NCI-H2081 (cell line): ENCODE measurements at regions not wholly inside any gene's neighbourhood (a gene's known extent, or its start where the extent isn't known, plus 50 kb on each side); places are given as distances from the start of the nearest gene placed in this dataset.
A peak's percentile ranks its signal among the peaks of the same experiment; 100 is the strongest.

Source experiments
- DNase-seq, 2 experiments: peaks; one replicate each; lab custom pipeline; 2025; lab: John Stamatoyannopoulos, UW

DNA sequence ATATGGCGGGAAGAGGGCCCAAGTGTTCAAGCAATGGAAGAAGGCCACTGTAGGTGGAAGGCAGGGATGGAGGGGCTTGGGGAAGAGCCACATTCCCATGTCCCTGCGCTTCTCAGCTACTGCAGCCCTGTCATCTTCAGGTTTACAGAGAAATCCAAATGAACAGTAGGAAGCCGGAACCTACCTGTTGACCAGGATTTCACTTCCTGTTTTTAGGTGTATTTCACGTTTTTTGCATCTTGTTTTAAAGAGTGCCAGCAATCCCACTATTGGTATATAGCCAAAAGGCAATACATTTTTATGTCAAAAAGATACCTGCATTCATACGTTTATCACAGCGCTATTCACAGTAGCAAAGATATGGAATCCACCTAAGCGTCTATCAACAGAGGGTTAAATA lies 159.2 kb downstream of the SLC35B3 start:
- DNase-seq: no peak

DNA sequence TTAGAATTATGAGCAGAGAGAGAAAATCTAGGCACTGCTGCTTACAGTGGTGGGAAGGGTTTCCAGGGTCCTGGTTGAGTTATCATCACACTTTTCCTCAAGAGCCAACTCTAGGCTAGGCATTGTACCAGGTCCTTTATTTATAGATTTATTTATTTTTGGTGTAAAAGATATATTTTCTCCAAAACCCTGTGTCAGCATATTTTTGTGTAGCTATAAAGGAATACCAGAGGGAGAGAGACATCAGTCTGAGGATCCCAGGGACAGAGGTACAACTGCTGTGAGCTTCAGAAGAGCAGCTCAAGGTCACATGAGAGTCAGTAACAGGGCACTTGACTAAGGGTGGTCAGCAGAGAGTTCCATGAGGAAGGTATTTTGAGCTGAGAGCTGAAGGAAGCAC lies 159.7 kb downstream of the SLC35B3 start:
- DNase-seq: no peak

DNA sequence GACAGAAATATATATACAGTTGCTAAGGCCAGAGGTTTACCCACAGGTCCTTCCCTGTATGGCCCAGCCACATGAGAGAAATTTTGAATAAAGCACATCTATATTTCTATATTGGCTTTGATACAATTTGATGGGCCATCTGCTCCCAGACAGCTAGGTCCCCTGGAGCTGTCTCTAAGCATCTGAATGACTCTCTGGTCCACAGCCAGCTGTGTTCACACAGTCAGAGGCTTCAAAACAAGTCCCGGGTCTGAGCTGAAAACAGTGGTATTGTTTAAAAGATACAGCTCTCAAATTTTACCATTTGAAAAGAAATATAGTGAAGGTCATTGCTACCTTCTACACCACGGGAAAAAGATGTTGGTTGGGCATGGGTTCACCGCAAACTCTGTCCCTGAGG lies 161.1 kb downstream of the SLC35B3 start:
- DNase-seq: peak in 1 of 2 experiments; percentile 20

DNA sequence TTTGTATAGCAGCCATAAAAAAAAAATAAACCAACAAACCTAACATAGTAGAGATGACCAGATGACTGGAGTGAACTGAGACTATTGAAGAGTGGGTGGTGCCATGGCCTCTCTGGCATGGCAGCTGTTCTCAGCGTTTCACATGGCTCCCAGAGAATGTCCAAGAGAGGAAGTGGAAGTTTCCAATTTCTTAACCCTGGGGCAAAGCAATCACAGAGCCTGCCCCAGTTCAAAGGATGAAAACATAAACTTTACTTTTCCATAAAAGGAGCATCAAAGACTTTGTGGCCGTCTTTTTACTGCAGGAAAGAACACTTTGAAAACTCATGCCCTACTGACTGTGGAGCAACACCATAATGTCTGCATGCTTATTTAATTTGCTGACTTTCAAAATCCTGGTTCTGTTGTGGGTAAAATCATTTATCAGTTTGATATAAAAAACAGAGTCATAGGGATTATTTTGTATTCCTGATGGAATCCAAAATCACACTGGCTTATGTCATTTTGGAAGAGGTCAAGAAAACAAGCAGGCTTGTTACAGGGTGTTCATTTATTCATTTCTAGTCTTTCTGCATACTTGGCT lies 165.4 kb downstream of the SLC35B3 start:
- DNase-seq: no peak

DNA sequence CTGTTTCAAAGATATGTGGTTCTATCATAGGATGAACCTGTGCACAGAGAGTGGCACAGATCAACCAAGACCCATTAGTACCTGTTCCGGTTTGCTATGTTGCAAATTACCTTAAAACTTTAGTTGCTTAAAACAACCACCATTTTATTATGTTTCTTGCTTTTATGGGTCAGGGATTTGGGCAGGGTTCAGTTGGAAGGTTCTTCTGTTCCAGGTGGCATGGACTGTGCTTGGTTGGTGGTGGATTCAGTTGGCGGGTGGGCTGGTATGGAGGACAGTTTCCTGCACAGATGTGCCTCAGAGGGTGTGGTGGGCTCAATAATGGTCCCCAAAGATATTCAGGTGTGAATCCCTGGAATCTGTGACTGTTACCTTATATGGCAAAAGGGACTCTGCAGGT lies 166.3 kb downstream of the SLC35B3 start:
- DNase-seq: no peak

DNA sequence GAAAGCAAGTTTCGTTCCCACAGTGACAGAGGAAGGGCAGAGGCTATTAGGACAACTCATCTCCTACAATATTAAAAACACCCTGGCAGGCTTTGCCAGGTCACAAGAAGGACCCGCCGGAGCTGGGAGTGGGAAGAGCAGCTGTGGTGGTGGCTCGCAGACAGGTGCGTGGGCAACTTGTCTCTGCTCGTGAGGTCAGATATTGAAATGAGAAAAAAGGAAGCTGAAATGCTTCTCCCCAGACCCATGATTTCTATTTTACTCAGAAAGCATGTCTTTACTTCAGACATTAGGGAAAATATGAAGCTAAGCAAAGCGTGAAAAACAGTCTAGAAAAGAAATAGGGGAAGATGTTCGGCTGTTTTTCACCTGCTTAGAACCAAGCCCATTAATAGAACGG lies 166.3 kb upstream of the EEF1E1 start:
- no peak for DNase-seq

DNA sequence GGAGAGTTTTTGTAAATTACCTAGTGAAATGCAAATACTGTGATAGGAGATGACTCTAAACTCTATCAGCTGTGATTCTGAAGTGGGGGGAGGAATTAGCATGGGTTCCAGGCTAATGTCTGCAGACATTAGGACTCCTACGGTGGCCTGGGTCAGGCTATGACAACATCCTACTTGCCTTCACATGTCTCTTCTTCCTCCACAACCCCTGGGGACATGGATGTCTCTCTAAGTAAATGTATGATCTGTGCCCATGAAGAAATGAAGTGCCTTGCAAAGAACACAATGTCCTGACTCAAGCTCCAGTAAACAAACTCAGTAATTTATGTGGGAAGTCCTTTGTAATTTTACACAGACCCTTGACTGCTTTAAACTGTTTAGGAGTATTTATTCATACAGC lies 165.8 kb upstream of the EEF1E1 start:
- DNase-seq: no peak

DNA sequence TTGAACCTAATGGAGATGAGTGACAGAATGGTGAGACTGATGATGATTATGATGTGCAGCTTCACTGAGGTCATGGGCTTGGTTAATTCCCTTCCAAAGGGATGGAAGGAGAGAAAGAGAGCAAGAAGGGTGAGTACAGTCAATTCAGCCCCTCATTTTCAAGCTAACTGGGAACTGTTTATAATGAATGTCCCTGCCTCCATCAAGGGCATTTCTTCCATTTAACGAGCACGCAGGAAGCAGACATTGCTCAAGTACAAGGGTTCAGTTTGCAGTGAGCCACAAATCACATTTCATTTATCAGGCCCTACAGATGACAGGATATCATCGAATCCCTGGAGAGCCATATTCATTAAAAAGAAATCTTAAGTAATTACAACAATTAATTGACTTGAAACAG lies 158.3 kb upstream of the EEF1E1 start:
- no peak for DNase-seq

DNA sequence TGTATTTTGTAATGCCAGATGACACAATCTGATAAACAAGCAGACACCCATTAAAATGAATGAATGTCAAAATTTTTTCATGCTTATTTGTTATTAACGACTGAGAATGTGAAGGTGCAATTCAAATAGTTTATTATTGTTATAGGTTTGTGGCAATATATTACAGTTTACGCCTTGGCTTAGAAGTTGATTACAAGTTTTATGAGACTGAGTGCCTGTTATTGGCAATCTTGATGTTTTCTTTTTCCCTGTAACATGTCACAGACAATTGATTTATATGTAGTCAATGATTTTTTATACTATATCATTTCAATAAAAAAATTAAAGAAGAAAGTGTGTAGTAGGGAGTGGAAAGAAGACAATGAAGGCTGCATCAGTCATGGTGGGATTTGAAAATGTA lies 144.1 kb upstream of the EEF1E1 start:
- DNase-seq: no peak

DNA sequence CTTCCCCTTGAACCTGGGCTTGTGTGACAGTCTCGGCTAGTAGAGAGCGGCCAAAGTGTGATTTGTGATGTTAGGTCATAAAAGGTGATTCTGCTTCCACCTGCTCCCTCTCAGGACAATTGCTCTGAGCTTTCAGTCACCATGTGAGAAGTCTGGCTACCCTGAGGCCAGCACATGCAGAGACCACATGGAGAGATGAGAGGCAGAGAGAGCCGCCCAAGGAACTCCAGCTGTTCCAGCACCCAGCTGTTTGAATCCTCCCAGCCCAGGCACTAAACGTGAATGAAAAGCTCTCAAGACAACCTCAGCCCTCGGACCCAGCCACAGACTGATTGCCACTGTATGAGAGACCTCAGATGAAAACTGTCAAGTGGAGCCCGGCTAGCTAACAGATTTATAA lies 143.4 kb upstream of the EEF1E1 start:
- DNase-seq: no peak

DNA sequence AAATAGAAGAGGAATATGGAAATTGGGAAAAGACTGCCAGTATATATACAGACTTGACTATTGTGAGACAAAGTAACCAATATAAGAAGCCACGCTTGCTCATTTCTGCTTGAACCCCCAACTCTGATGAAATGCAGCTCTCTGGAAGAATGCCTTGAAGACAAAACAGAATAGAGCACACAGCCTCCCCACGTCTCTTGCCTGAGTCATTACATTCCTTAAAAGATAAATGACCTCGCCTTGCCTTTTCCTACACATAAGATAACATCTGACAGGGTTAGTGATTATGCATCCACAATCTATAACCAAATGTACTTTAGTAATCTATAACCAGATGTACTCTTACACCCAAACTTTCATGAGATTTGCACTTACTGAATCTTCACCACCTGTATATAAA lies 141.1 kb upstream of the EEF1E1 start:
- DNase-seq: no peak

DNA sequence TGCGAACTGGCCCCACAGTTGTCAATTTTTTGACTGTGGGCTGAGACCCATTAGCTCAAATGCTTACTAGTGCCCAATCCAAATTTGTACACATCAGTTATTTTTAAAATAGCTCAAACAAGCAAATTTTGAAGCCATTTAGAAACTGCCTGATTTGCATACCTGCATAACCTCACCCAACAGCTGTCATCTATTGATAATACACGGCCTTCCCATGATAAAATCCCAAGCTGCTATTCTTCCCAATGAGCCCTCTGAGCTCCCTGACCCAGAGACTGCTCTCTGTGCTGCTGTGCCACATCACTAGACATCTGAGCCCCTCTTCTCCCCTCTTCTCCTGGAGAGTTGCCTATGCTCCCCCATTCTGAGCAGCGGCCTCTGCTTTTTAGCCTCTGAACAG lies 140.5 kb upstream of the EEF1E1 start:
- no peak for DNase-seq

DNA sequence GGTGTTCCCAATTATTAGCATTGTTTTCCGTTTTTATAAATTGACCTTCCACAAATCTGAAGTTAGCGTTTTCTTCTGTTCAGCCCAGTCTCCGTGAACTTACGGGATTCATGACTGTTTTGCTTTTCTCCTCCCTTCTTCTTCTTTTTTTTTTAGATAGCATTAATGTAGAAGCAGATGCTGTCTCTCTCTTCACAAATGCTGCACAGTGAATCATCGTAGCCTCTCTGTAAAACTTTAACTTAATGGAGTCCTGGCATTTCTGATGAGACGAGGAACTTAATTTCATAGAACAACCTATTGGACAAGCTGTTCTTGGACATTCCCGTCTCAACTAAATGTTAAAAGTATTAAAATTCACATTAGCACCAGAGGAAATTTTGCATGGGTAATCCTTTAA lies 138.0 kb upstream of the EEF1E1 start:
- no peak for DNase-seq

DNA sequence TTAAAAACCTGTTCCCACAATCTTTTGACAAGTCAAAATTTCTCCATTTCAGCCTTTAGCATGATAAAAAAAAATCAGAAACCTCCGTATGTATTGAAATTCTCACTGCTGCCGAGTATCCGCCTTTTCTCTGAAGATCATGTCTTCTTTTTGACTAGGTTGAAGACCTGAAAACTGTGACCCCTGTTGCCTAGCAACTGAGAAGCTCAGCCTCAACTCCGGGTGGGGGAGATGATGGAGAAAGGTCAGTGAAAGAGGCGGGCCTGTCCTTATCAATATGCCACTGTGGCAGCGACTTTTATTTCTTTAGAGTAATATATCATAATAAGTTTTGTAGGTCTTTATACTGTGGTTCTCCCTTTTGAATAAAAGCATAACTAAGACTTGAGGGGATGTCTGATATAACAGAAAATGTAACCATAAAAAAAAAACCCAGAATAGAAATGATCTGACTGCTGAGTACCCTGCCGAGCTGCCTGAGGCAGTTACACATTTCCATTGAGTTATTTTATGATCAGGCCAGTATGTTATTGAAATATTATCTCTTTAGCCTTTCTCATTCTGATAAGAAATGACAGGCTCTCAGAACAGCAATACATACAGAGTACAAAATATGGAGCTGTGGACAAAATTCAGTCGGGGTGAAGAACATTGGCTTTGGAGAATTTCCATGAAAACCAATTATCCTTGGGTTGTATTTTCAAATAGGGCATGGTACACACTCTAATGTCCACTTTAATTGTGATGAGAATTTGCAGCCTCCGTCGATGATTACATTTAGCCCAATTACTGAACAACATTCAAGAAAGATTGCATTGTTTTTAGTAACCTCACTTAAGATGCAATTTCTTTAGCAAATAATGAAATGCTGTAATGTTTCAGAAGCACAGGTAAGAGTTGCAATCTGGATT lies 136.7 kb upstream of the EEF1E1 start:
- DNase-seq: no peak

DNA sequence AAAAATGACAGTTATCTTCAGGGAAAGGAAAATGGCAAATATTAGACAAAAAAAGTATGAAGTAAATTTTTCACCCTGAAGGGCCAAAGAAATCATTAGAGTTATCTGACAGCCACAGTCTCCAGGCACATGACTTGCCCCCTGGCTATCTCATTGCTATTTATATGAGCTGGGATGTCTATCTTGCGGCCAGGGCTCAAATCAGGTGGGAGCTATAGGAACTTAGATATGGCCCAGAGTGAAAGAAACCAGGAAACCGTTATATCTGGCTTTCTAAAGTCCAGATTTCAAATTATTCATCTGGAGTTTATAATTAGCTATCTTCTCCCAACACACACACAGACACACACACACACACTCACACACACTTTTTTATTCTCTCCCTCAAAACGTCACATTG lies 135.3 kb upstream of the EEF1E1 start:
- DNase-seq: no peak

DNA sequence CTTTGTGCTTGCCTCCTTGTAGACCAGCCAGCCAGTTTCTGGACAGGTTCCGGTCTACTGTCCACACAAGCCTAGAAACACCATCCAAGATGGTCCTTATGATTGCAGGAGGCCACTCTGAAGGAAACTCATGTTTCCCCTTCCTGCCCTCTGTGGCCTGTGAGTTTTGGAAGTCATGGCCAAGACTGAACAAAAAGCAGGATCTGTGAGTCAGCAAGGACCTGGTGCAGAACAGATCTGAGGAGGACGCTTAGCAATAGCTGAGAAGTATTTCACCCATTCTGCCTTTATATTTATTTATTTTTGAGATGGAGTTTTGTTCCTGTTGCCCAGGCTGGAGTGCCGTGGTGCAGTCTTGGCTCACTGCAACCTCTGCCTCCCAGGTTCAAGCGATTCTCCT lies 134.6 kb upstream of the EEF1E1 start:
- DNase-seq: no peak

DNA sequence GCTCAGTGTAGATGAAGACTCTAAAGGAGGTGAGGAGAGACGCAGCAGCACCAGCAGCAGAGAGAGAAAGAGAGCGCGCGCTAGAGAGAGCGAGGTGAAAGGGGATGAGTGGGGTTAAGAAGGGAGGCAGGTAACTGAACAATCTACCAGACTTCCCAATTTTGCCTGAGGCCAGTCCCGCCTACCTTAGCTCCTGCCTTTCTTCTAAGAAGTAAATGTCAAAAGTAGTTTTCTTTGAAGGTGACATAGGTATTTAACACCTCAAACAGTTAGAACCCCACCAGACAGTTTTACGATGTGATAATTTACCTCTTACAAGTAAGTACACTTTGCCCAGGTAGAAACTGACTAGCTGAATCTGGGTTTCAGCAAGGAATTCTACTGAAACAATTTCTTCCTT lies 132.0 kb upstream of the EEF1E1 start:
- no peak for DNase-seq

DNA sequence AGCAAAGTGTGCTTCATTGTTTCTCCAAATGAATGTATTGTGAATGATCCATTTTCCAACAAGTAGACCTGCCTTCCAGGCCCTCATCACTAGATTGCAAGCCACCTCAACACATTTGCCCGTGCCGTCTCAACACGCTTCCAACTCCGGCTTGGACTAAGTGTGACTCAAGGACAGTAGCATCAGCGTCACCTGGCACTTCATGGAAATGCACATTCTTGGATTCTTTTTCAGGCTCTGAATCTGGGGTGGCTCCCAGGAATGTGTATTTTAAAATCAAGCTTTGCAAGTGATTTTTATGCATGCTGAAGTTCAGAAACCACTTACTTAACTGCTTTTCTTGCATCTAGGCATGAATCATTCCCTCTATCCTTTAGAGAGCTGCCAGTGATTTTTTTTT lies 129.6 kb upstream of the EEF1E1 start:
- DNase-seq: no peak

DNA sequence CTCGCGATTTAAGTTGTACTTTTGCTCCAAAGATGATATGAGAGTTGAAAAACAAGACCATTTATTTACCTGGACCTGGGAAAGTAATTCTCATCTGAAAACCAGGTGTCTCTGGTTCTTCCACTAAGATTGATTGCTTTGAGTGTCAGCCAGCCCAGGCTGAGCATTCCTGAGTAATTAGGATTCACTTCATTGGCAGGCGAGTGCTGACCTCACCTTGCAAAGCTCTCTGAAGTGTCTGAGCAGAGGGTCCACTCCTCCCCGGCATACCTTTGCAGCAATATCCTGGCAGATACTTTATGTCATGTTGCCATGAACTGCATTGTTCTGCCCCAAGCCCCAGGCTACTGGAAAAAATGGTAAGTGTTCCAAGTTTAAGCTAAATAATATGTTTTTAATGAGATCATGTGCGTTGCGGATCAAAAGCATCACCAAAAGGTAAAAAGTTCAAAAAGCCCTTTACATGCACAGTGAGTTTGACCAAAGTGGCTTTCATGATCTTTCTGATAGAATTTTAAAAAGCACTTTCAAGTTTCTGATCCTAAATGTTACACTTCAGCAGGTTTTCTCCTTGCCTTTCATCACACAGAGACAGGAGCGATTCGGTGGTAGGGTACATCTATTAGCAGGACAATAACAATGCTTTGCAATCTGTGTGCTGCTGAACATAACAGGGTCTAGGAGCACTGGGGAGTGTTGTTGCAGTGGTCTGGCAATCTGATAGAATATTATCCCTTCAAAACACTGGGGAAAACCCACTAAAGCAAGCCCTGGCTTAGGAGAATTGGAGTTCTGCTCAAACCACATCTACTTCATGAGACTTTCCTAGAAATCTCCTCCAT lies 127.8 kb upstream of the EEF1E1 start:
- no peak for DNase-seq

DNA sequence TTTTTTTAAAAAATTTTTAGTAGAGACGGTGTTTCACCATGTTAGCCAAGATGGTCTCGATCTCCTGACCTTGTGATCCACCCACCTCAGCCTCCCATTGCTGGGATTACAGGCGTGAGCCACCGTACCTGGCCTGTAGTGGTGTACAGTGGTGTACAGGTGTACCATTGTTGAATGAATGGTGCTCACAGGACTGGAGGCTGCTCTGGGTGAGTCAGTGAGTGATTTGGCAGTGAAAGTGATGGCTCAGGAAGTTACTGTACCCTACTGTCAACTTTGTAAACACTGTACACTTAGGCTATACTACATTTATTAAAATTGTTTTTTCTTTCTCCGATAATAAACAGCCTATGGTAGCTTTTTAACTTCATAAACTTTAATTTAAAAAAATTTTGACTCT lies 122.8 kb upstream of the EEF1E1 start:
- DNase-seq: no peak

DNA sequence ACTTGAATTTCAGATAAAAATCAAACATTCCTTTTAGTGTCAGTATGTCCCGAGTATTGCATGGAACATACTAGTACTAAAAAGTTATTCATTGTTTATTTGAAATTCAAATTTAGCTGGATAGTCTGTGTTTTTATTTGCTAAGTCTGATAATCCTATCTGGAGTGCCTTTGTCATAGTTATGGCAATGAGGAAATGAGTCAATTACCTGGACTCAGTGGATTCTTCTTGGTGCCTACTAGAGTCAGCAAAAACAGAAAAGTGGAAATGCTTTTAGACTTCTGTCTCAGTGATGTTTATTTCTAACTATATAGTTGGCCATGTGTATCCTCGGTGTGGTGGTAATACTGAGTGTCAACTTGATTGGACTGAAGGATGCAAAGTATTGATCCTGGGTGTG lies 121.3 kb upstream of the EEF1E1 start:
- no peak for DNase-seq

DNA sequence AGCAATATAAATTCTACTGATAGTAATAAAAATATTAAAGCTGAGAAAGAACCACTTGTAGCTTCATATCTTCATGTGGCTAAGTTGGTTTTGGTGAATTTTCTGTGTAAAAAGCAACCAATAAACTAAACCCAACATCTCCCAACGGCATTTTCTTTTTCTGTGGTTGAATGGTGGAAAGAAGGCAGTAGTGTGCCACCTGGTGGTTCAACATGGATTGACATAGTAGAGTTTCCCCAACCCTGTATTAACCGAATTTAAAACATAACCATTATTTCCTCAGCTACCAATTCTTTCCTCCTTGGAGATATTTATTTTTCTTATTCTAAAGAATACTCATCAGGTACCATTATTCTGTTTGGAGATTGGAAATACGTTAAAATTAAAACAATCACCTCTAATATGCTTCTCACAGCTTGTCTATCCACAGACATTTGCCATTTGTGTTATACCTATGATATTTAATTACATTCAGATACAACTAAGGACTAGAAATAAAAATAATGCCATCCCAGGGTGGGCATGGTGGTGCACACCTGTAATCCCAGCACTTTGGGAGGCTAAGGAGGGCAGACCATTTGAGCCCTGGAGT lies 117.1 kb upstream of the EEF1E1 start:
- DNase-seq: peak; percentile 46 to 57

DNA sequence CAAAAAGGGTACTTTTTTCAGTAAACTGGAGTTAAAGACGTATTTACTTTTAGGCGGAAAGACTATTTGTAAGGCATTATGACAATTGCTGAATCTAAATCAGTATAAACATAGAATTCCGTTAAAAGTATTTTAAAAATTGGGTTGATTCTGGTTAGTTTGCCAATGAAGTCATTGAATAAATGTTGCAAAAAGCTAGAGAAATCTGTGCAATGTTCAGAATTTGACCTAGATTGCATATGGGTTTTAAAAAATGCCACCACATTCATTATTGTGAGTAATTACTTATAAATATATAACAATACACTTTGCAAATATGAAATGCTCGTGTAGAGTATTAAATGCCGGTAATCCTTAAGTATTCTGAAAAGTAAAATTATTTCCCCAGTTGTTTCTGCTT lies 116.5 kb upstream of the EEF1E1 start:
- no peak for DNase-seq
